SIG-M5 treated with dmso at 0.1 percent for 504 hours (cell line): ENCODE measurements at regions not wholly inside any gene's neighbourhood (a gene's known extent, or its start where the extent isn't known, plus 50 kb on each side); places are given as distances from the start of the nearest gene placed in this dataset.

Experiments used
- DNase-seq: peaks from one replicate; lab custom pipeline; 2025; ENCODE audit not compliant: unreplicated experiment; lab: John Stamatoyannopoulos, UW

GRCh38 chr1:219773775-219774174, 154.6 kb downstream of the SLC30A10 start:
- no peak for DNase-seq

DNA sequence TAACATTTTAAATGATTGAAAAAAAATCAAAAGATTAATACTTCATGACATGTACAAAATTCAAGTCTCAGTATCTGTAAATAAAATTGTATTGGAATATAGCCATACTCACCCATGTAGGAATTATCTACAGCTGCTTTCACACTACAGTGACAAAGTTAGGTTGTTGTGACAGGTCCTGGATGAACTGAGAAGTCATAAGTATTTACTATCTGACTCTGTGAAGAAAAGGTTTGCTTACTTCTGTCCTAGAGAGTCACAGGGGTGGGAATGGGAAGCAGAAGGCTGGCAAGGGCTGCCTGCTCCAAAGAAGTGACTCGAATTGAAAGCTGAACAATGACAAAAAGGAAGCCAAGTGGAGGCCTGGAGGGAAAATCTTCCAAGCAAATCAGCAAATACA, 155.2 kb downstream of the SLC30A10 start:
- DNase-seq = no peak

DNA sequence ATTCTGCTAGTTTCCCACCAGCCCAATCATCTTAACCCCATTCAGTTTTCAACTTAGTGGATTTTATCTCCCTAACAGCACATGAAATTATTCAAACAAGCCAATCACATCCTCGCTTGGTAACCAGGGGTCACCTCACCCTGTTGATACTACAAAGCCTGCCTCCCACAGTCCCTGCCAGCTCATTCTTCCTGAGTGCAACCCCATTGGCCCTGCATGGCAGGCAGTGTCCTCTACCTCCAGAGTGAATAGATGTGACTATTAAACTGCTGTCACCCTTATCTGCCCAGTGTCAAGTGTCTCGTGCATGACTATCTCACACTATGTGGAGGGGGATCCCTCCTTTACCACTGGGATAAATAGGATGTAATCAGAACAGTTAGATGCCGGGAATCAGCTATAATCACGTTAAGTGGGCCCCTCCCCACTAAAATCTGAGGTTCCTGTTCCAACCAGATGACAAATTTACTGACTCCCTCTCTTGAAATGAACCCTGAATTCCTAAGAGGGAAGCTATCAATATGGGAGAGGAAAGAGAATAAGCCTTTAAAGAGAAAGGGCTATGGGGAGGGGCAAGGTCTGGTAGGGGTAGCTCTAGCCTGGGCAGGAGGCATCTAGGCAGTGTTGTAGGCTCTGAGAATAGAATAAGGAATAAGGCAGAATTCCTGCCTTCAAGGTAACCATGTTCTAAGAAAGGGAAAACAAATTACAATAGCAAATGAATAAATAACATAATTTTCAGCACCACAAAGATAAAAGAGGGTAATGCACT, 155.9 kb downstream of the SLC30A10 start:
- DNase-seq = no peak

GRCh38 chr1:219771080-219771479, 157.3 kb downstream of the SLC30A10 start:
- DNase-seq = no peak

DNA sequence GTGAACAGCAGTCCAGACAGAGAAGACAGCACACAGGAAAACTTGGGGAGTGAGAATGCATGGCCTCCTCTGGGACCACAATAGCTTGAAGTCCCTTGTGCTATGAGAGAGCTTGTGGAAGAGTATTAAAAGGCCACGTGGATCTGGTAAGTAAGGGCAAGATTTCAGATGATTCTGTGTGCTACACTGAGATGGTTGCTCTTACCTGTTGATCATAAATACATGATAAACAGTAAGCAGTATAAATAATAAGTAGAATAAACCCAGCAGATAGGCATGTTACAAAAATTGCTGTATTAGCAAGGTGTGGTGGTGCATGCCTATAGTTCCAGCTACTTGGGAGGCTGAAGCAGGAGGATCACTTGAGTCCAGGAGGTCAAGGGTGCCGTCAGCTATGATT, 150.4 kb upstream of the ZC3H11B start:
- DNase-seq = no peak

GRCh38 chr1:219761208-219761860, 148.4 kb upstream of the ZC3H11B start:
- DNase-seq = no peak

- no peak for DNase-seq
Observed at GRCh38 chr1:219759095-219759494, 146.2 kb upstream of the ZC3H11B start.

DNA sequence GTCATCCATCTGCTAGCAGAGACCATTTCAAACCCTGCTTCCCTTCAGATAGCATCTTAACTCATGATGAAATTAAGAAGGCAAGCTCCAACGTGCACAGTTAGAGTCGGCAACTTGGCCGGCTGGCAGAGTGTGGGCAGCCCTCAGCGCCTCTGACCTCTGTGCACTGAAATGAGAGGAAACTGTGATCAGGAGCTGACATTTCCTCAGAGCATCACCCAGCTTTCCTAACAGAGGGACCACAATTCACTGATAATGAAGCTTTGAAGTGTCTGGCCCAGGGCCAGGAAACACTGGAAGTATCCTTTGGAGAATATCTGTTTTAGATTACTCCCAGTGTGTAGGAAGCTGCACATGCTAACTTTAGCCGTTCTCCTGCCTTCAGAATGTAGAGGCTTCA, 145.0 kb upstream of the ZC3H11B start:
- DNase-seq = no peak

GRCh38 chr1:219755234-219755633, 142.3 kb upstream of the ZC3H11B start:
- no peak for DNase-seq

GRCh38 chr1:219754767-219755166, 141.9 kb upstream of the ZC3H11B start:
- DNase-seq = no peak

GRCh38 chr1:219753914-219754313, 141.0 kb upstream of the ZC3H11B start:
- no peak for DNase-seq

DNA sequence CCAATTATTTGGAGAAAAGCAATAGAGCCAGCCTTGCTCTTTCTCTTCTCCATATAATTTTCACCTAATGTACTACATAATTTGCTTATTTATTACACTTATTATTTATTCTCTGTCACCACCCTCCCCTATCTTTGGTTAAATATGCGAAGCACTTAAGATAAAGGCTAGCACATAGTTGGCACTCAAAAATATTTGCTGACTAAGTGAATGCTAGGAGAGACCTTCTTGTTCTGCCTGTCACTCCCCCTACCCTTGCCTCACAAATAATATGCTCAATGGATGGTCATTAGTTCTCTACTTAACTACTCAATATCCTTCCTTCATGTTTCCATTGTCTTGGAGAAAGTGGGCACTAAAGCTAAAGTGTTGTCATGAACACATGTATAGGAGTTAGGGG, 139.7 kb upstream of the ZC3H11B start:
- no peak for DNase-seq

GRCh38 chr1:219751870-219752507, 139.1 kb upstream of the ZC3H11B start:
- no peak for DNase-seq

- DNase-seq = no peak
Observed at GRCh38 chr1:219749370-219749769, 136.5 kb upstream of the ZC3H11B start.

GRCh38 chr1:219746141-219746540, 133.2 kb upstream of the ZC3H11B start:
- no peak for DNase-seq

GRCh38 chr1:219744652-219745469, 132.0 kb upstream of the ZC3H11B start:
- no peak for DNase-seq

- DNase-seq = no peak
Observed at GRCh38 chr1:219741011-219741970, 128.4 kb upstream of the ZC3H11B start.

DNA sequence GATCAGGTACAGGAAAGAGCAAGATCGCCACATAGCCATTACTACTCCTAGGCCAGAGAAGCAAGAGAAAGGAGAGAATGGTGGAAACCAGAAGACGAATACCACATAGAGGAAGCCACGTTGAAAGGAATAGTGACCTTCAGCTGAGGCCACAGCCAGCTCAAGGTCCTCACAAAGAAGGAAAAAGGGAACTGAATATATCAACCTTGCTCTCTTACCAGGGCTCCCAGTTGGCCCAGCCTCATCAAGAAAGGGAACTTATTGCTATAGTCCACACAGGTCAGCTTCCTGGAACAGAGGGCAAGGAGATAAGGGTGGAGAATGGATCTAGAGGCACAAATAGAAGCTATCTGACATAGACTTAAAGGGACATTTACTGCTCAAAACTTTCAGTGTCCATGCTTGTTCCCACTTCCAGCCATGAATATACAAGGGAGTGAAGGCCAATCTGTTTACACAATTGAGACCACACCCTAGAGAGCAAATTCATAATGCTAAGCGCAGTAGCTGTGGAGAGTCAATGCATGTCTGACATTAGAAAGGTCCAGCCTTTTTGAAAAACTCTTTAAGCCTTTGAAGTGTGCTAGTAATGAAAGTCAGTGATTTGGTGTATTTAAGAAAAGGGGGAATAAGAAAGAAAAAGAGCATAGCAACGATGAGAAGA, 120.7 kb upstream of the ZC3H11B start:
- DNase-seq = peak; percentile 18

DNA sequence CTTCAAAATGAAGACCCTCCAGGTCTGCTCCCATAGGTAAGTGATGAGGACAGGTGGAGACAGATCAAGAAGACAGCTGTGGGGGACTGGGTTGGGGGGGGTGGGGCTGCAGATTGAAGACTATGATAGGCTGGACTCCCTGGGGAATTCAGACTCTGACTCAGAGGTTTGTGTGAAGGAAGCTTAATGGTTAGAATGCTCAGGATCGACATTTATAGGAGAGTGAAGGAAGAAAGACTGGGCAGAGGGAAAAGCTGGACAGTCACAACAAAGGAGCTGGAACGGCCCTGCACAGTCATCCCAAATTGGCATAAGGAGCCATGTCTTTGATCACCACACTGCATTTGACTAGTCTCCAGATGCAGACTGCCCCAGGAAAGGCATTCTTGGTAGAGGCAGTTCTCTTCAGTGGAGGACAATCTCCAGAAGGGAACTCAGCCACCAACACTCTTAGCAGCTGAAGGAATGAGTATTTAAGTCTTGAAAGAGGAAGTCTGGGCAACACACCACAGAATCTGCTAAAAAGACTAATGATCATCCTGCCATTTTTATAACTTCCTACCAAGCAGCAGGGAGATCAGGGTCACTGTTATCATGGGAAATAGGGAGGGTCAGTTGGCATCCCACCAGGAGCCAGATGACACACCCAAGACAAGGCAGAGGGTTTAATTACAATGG, 120.0 kb upstream of the ZC3H11B start:
- peak; percentile 27 for DNase-seq
